ENCODE measurements at regions not wholly inside any gene's neighbourhood (a gene's known extent, or its start where the extent isn't known, plus 50 kb on each side); places are given as distances from the start of the nearest gene placed in this dataset.

GRCh38 chr16:50942143-50942542 lies 200.3 kb downstream of the CYLD start:
- TF ChIP-seq, protein P1, sequence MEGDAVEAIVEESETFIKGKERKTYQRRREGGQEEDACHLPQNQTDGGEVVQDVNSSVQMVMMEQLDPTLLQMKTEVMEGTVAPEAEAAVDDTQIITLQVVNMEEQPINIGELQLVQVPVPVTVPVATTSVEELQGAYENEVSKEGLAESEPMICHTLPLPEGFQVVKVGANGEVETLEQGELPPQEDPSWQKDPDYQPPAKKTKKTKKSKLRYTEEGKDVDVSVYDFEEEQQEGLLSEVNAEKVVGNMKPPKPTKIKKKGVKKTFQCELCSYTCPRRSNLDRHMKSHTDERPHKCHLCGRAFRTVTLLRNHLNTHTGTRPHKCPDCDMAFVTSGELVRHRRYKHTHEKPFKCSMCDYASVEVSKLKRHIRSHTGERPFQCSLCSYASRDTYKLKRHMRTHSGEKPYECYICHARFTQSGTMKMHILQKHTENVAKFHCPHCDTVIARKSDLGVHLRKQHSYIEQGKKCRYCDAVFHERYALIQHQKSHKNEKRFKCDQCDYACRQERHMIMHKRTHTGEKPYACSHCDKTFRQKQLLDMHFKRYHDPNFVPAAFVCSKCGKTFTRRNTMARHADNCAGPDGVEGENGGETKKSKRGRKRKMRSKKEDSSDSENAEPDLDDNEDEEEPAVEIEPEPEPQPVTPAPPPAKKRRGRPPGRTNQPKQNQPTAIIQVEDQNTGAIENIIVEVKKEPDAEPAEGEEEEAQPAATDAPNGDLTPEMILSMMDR (IDR thresholded peaks at IDR 0.05), result no peak
- TF ChIP-seq POLR2AphosphoS5 (IDR thresholded peaks at IDR 0.05; ENCODE audit: insufficient read depth in 1 of 2, low read depth in 1 of 2), result no peak
